Pancreas (tissue), 10 donors: ENCODE measurements at regions not wholly inside any gene's neighbourhood (a gene's known extent, or its start where the extent isn't known, plus 50 kb on each side); places are given as distances from the start of the nearest gene placed in this dataset.

Experiments
- ATAC-seq, 4 donors: fragments of 200-7000 bp; cut with Tn5 transposase; one replicate each; pipeline versions ENCODE4 v1.8.0 to v1.9.1; 2020; ENCODE audit warnings: mild to moderate bottlenecking in 4 of 4, moderate library complexity in 4 of 4
- DNase-seq, 6 donors: peaks; one replicate each; pipeline ENCODE4 v3.0.0-alpha.2; 2020
- FAIRE-seq: peaks from 2 replicates; lab custom pipeline; 2012; peaks lifted over from hg19 to GRCh38; lab: Jason Lieb, UNC
- H3K27ac ChIP-seq, 4 donors: fragments of 200-600 bp; sonication (generic); 1 replicate in 3 of 4; 2 replicates in 1 of 4; pipeline versions ENCODE4 v1.5.0 to v1.8.0; 2020
- H3K27me3 ChIP-seq, 4 donors: fragments of 200-600 bp; one replicate each; pipeline ENCODE4 v1.8.0; 2021
- H3K36me3 ChIP-seq, 3 donors: fragments of 200-600 bp; sonication (generic) in 1 of 3; one replicate each; pipeline versions ENCODE4 v1.5.0 to v1.8.0; 2020 to 2021
- H3K4me1 ChIP-seq, 3 donors: fragments of 200-600 bp; one replicate each; pipeline ENCODE4 v1.8.0; 2021
- H3K4me3 ChIP-seq, 4 donors: fragments of 200-600 bp; sonication (generic) in 2 of 4; one replicate each; pipeline versions ENCODE4 v1.5.0 to v1.8.0; 2020 to 2021
- H3K9me3 ChIP-seq, 4 donors: fragments of 200-600 bp; one replicate each; pipeline ENCODE4 v1.8.0; 2021
- WGBS, 2 donors: extraction: QIAGEN DNeasy Blood & Tissue Kit; methylation state at CpG; one replicate each; pipeline ENCODE4 v1.1.7; 2013; 5-methylcytosine and 5-hydroxymethylcytosine counted together
- intact Hi-C, 3 donors: fragments of 100-400 bp; cut with DNase I; formaldehyde crosslinking; loops; one replicate each; pipeline versions ENCODE4 v1.11.1 to v1.14.2; 2022
- TF ChIP-seq, protein P1 (sequence below), 4 donors: fragments of 200-600 bp; sonication (generic) in 3 of 4; IDR thresholded peaks; one replicate each; pipeline versions ENCODE4 v1.5.0 to v1.8.0; 2021; ENCODE audit warnings: antibody characterized with exemption in 4 of 4
- donor health status: healthy with polysubstance abuse.
- donor health status: DM: no; HTN: no; CAD: no; lungs with moderate emphysema.
- donor health status: DM: no; HTN: no; CAD: no.
- donor health status: control.
- donor health status: control.
- donor health status: Bipolar disorder and iron deficiency.
- donor health status: DM: yes; HTN: yes; CAD: no.
- donor health status: DM: no; HTN: no; CAD: no.
- donor health status: DM: no; HTN: no; CAD: no.
- donor health status: DM: yes; HTN: yes; CAD: no.

GRCh38 chr7:136030330-136030729, 53.2 kb upstream of the MTPN start:
- TF ChIP-seq, protein P1, sequence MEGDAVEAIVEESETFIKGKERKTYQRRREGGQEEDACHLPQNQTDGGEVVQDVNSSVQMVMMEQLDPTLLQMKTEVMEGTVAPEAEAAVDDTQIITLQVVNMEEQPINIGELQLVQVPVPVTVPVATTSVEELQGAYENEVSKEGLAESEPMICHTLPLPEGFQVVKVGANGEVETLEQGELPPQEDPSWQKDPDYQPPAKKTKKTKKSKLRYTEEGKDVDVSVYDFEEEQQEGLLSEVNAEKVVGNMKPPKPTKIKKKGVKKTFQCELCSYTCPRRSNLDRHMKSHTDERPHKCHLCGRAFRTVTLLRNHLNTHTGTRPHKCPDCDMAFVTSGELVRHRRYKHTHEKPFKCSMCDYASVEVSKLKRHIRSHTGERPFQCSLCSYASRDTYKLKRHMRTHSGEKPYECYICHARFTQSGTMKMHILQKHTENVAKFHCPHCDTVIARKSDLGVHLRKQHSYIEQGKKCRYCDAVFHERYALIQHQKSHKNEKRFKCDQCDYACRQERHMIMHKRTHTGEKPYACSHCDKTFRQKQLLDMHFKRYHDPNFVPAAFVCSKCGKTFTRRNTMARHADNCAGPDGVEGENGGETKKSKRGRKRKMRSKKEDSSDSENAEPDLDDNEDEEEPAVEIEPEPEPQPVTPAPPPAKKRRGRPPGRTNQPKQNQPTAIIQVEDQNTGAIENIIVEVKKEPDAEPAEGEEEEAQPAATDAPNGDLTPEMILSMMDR (IDR thresholded peaks at IDR 0.05) = no peak
- no peaks in the 10 kb centered on the region for H3K27me3 ChIP-seq
- intact Hi-C loops = no loop called here
- FAIRE-seq (no peak), DNase-seq (no peak), ATAC-seq (no peak)
- no peaks in the 10 kb centered on the region for H3K4me1 ChIP-seq
- no peaks in the 10 kb centered on the region for H3K9me3 ChIP-seq
- no peak overlapping the region for H3K4me3 ChIP-seq
- H3K36me3 ChIP-seq = no peaks in the 10 kb centered on the region
- no peak overlapping the region for H3K27ac ChIP-seq
- WGBS, 2 donors = 78 to 88% methylated on average over 2 of the region's 2 CpGs

DNA sequence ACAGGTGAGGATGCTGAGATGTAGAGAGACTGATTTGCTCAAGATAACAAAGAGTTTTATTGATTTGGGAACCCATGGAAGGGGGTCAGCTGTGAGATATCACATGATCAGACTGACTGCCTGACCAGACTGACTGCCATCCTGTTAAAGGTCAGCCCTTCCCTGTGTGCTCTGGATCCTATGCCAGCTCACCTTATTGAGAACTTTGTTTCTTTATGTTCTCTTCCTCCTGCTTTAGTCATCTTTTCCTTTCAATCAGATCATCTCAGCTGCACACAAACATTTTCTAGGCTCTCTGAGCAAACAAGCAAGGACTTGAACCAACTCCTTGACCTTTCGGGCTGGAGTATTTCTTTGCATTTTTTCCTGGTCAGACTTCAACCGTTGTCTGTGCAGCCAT, 50.0 kb upstream of the MTPN start:
- Histone ChIP-seq H3K27me3 (no peaks in the 10 kb centered on the region), H3K9me3 (no peaks in the 10 kb centered on the region), H3K27ac (no peak overlapping the region), H3K4me1 (no peaks in the 10 kb centered on the region), H3K4me3 (no peak overlapping the region), H3K36me3 (no peaks in the 10 kb centered on the region)
- ATAC-seq (no peak), FAIRE-seq (no peak), DNase-seq (no peak)
- intact Hi-C loops = no loop called here
- WGBS, 2 donors = 81 to 93% methylated on average over 2 of the region's 2 CpGs
- TF ChIP-seq, protein P1 (IDR thresholded peaks at IDR 0.05) = no peak
